ENCODE measurements at regions not wholly inside any gene's neighbourhood (a gene's known extent, or its start where the extent isn't known, plus 50 kb on each side); places are given as distances from the start of the nearest gene placed in this dataset.

DNA sequence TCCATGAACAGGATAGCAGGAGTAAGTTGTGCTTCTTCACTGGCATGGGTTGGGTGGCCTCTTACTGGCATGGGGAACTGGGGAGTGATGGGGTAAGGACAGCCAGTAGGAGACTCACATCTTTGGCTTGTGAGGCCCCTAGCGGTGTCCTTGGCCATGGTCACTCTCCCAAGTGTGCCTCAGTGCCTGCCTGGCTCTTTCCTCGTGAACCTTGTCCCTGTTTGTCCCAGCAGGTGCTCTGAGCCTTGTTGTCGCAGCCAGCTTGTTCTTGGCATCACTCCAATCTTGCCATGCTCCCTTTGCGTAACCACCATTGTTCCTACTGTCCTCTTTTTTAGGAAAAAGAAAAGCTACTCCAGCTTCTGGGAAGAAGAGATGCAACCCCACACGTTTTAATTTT, 53.6 kb upstream of the SDK2 start:
- DNase-seq (no peak), ATAC-seq (ENCODE audit: poor library complexity) (no peak)
- H3K27ac ChIP-seq (ENCODE audit: low read depth in 1 of 2, low read length in 2 of 2): no peak overlapping the region
- H3K9me3 ChIP-seq (ENCODE audit: control insufficient read depth in 1 of 2, insufficient read depth in 1 of 2, low read length in 2 of 2): peaks cover 0 to 6% of the 10 kb centered on the region in 2 experiments
- Mint-ChIP-seq H3K4me1 (ENCODE audit: low read depth) (no peaks in the 10 kb centered on the region), H3K9me3 (no peaks in the 10 kb centered on the region), H3K27ac (no peak overlapping the region), H3K27me3 (no peaks in the 10 kb centered on the region), H3K4me3 (no peak overlapping the region), H3K36me3 (ENCODE audit: low read depth) (no peaks in the 10 kb centered on the region)
- no peaks in the 10 kb centered on the region for H3K27me3 ChIP-seq (ENCODE audit: control insufficient read depth in 1 of 2, insufficient read depth in 2 of 2, low read length in 2 of 2)
- no peak overlapping the region for H3K4me3 ChIP-seq (ENCODE audit: low read length)
- ChIA-PET POLR2A (no interaction called here), CTCF (no interaction called here)
- no peaks in the 10 kb centered on the region for H3K4me1 ChIP-seq (ENCODE audit: insufficient read depth, low read length)
- no peaks in the 10 kb centered on the region for H3K36me3 ChIP-seq (ENCODE audit: insufficient read depth, low read length)
- intact Hi-C loops (cut with DNase I, micrococcal nuclease): no loop called here
- no peak for TF ChIP-seq CTCF (IDR thresholded peaks at IDR 0.05)

GRCh38 chr17:73698966-73699365, 54.7 kb upstream of the SDK2 start:
- Histone ChIP-seq H3K36me3 (ENCODE audit: insufficient read depth, low read length) (no peaks in the 10 kb centered on the region), H3K4me3 (ENCODE audit: low read length) (no peak overlapping the region), H3K27ac (ENCODE audit: low read depth in 1 of 2, low read length in 2 of 2) (no peak overlapping the region), H3K4me1 (ENCODE audit: insufficient read depth, low read length) (no peaks in the 10 kb centered on the region), H3K9me3 (ENCODE audit: control insufficient read depth in 1 of 2, insufficient read depth in 1 of 2, low read length in 2 of 2) (peaks cover 0 to 6% of the 10 kb centered on the region in 2 experiments), H3K27me3 (ENCODE audit: control insufficient read depth in 1 of 2, insufficient read depth in 2 of 2, low read length in 2 of 2) (no peaks in the 10 kb centered on the region)
- no peak overlapping the region for H3K4me3 Mint-ChIP-seq
- POLR2A ChIA-PET: no interaction called here
- CTCF ChIA-PET: no interaction called here
- H3K27me3 Mint-ChIP-seq: no peaks in the 10 kb centered on the region
- ATAC-seq (ENCODE audit: poor library complexity) (no peak), DNase-seq (no peak)
- H3K9me3 Mint-ChIP-seq: no peaks in the 10 kb centered on the region
- H3K27ac Mint-ChIP-seq: no peak overlapping the region
- H3K36me3 Mint-ChIP-seq (ENCODE audit: low read depth): no peaks in the 10 kb centered on the region
- intact Hi-C loops (cut with DNase I, micrococcal nuclease): no loop called here
- H3K4me1 Mint-ChIP-seq (ENCODE audit: low read depth): no peaks in the 10 kb centered on the region
- TF ChIP-seq CTCF (IDR thresholded peaks at IDR 0.05): no peak

DNA sequence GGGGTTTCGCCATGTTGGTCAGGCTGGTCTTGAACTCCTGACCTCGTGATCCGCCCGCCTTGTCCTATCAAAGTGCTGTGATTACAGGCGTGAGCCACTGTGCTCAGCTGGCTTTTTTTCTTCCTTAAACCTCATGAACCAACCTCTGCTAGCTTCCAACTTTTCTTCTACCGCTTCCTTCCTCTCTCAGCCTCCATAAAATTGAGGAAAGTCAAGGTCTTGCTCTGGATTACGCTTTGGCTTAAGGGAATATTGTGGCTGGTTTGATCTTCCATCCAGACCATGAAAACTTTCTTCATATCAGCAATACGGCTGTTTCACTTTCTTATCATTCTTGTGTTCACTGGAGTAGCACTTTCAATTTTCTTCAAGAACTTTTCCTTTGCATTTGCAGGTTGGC, 57.5 kb upstream of the SDK2 start:
- no peaks in the 10 kb centered on the region for H3K36me3 Mint-ChIP-seq (ENCODE audit: low read depth)
- Histone ChIP-seq H3K4me1 (ENCODE audit: insufficient read depth, low read length) (no peaks in the 10 kb centered on the region), H3K36me3 (ENCODE audit: insufficient read depth, low read length) (no peaks in the 10 kb centered on the region), H3K27me3 (ENCODE audit: control insufficient read depth in 1 of 2, insufficient read depth in 2 of 2, low read length in 2 of 2) (no peaks in the 10 kb centered on the region), H3K27ac (ENCODE audit: low read depth in 1 of 2, low read length in 2 of 2) (no peak overlapping the region), H3K9me3 (ENCODE audit: control insufficient read depth in 1 of 2, insufficient read depth in 1 of 2, low read length in 2 of 2) (peaks cover 0 to 1% of the 10 kb centered on the region in 2 experiments), H3K4me3 (ENCODE audit: low read length) (no peak overlapping the region)
- no peak for DNase-seq
- no peaks in the 10 kb centered on the region for H3K4me1 Mint-ChIP-seq (ENCODE audit: low read depth)
- no peaks in the 10 kb centered on the region for H3K27me3 Mint-ChIP-seq
- no peak overlapping the region for H3K4me3 Mint-ChIP-seq
- no peak for TF ChIP-seq CTCF (IDR thresholded peaks at IDR 0.05)
- ChIA-PET POLR2A (interaction anchor here (1.4 kb wide), 1 partner anchor 21 kb away, joined by 3 read pairs; no protein-coding TSS in a partner anchor), CTCF (no interaction called here)
- no peak overlapping the region for H3K27ac Mint-ChIP-seq
- intact Hi-C loops (cut with DNase I, micrococcal nuclease): no loop called here
- H3K9me3 Mint-ChIP-seq: no peaks in the 10 kb centered on the region
- no peak for ATAC-seq (ENCODE audit: poor library complexity)

All from CD4-positive, alpha-beta T cell (primary cell).